Activated CD4-positive, alpha-beta T cell treated with anti-CD3 and anti-CD28 coated beads for 36 hours (primary cell): ENCODE measurements at regions not wholly inside any gene's neighbourhood (a gene's known extent, or its start where the extent isn't known, plus 50 kb on each side); places are given as distances from the start of the nearest gene placed in this dataset.

Source experiments
- ATAC-seq: fragments of 200-7000 bp; cut with Tn5 transposase; one replicate; pipeline ENCODE4 v1.10.0; 2021; ENCODE audit warnings: mild to moderate bottlenecking, moderate library complexity
- CTCF ChIA-PET: fragments of 350-600 bp; sonication (Branson Sonifier 250); formaldehyde crosslinking; loops from one replicate; lab custom pipeline; 2021; ENCODE audit warnings: antibody characterized with exemption; lab: Charles Lee
- POLR2A ChIA-PET: fragments of 350-600 bp; sonication (Branson Sonifier 250); formaldehyde crosslinking; loops from one replicate; lab custom pipeline; 2021; ENCODE audit warnings: antibody characterized with exemption, inconsistent platforms; lab: Charles Lee
- DNase-seq: peaks from one replicate; pipeline ENCODE4 v3.0.0-alpha.2; 2020
- H3K27ac Mint-ChIP-seq: one replicate; pipeline ENCODE4 v1.8.0; 2021; ENCODE audit warnings: mixed read lengths
- H3K27me3 Mint-ChIP-seq: one replicate; pipeline ENCODE4 v1.8.0; 2021; ENCODE audit warnings: mixed read lengths
- H3K36me3 Mint-ChIP-seq: one replicate; pipeline ENCODE4 v1.8.0; 2021; ENCODE audit warnings: low read depth, mixed read lengths
- H3K4me1 Mint-ChIP-seq: one replicate; pipeline ENCODE4 v1.8.0; 2021; ENCODE audit warnings: mixed read lengths
- H3K4me3 Mint-ChIP-seq: one replicate; pipeline ENCODE4 v1.8.0; 2021; ENCODE audit warnings: mild to moderate bottlenecking, moderate library complexity, mixed read lengths
- H3K9me3 Mint-ChIP-seq: one replicate; pipeline ENCODE4 v1.8.0; 2021; ENCODE audit warnings: low read depth, mixed read lengths
- intact Hi-C, 2 experiments: fragments of 100-400 bp; cut with DNase I in 1 of 2; cut with micrococcal nuclease in 1 of 2; formaldehyde crosslinking; loops; one replicate each; pipeline versions ENCODE4 v1.14.2 to v1.15.1; 2022 to 2024; cut with DNase I, micrococcal nuclease

DNA sequence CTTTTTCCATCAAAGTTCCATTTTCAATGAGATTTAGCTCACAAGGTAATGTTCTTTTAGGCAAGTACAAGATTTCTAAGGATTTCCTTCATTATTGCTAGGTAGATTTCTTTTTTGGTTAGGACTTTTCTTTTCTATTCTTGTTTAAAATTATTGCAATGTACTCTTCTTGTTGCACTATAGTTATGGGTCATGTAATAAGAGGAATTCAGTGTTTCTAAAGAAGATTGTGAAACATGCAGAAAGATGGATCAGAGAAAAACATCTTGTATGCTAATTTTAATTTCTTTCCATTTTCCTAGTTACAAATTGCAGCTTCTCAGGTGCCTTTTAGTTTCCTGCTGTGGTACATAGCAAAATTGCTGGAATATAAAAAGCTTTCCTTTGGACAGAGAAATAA is 56.1 kb downstream of the BTG1 start:
- Mint-ChIP-seq H3K4me1 (peaks cover 26% of the 10 kb centered on the region), H3K27ac (no peak overlapping the region), H3K4me3 (no peak overlapping the region), H3K9me3 (no peaks in the 10 kb centered on the region), H3K27me3 (no peaks in the 10 kb centered on the region), H3K36me3 (peaks cover 7% of the 10 kb centered on the region)
- POLR2A ChIA-PET = no interaction called here
- CTCF ChIA-PET = interaction anchor here (0.7 to 1.4 kb wide), 2 partner anchors 278 to 422 kb away, joined by 3 to 5 read pairs; no protein-coding TSS in a partner anchor
- intact Hi-C loops = no loop called here
- no peak for DNase-seq
- no peak for ATAC-seq

DNA sequence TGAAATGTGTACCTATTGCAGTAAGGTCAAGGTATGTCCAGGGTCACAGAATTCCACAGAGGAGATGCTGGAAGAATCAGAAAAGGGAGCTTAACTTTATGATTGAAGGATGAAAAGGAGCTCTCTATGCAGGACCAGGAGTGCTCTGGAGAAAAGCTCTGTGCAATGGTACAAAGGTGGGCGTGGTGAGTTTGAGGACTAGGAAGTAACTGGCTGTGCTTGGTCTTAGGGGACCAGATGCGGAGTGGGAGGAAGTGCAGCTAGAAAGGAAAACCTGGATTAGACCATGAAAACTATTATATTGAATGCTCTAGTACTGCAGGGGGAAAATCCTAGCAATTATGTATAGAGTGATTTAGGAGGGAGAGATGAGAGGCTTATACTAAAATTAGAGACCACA is 56.8 kb downstream of the BTG1 start:
- CTCF ChIA-PET = interaction anchor here (1.4 kb wide), 2 partner anchors 42 to 277 kb away, joined by 3 to 5 read pairs; no protein-coding TSS in a partner anchor
- no peak for ATAC-seq
- Mint-ChIP-seq H3K27ac (no peak overlapping the region), H3K36me3 (peaks cover 7% of the 10 kb centered on the region), H3K4me3 (no peak overlapping the region), H3K4me1 (peaks cover 26% of the 10 kb centered on the region), H3K27me3 (no peaks in the 10 kb centered on the region), H3K9me3 (no peaks in the 10 kb centered on the region)
- intact Hi-C loops = no loop called here
- POLR2A ChIA-PET = no interaction called here
- DNase-seq = no peak

DNA sequence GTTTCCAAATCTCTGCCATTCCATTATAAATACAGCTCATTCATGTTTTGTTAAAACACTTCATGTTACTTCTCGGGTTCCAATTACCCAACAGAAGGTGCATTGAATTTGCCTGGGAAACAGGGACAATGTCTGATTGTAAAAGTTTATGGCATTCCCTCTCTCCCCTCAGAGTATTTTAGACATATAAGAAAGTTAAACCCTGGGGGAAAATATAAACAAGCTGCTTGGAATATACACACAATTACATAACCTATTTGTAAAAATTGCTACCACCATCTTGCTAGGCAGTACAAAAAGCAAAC is 60.0 kb downstream of the BTG1 start:
- peaks cover 41% of the 10 kb centered on the region for H3K4me1 Mint-ChIP-seq
- H3K4me3 Mint-ChIP-seq = no peak overlapping the region
- no peaks in the 10 kb centered on the region for H3K9me3 Mint-ChIP-seq
- no peak overlapping the region for H3K27ac Mint-ChIP-seq
- no peaks in the 10 kb centered on the region for H3K27me3 Mint-ChIP-seq
- H3K36me3 Mint-ChIP-seq = peaks cover 5% of the 10 kb centered on the region
- ChIA-PET CTCF (no interaction called here), POLR2A (interaction anchor here (0.6 kb wide), 1 partner anchor 31 kb away, joined by 3 read pairs; no protein-coding TSS in a partner anchor)
- ATAC-seq (no peak), DNase-seq (no peak)
- intact Hi-C loops = no loop called here

DNA sequence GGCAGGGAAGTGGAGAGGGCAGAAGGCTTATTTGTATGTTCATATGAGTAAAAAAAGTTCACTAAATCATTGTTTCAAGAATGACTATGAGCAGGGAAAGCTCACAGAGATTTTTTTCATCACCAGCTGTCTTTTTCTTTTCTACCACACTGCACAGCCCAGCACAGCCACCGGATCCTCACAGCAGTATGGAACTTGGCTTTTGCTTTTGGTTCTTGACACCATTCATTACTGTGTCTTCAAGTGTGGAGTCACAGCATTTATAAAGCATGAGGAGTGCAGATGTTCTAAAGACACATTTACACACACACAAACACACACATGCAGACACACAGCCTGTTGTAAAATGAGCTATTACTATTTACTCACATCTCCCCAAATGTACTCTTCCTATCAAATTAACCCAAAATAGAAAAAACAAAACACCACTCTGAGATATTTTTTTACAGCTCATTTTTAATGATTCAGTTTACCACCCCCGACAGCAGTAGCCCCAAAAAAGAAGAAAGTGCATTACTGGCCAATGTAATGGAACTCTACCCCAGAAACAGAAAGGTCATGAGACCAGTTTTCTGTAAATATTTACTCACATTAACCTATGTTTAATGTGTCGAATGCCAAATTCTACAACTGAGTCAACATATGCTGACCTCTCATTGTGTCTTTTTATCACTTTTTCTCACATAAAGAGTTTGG is 60.5 kb downstream of the BTG1 start:
- Mint-ChIP-seq H3K36me3 (peaks cover 5% of the 10 kb centered on the region), H3K4me1 (peaks cover 46% of the 10 kb centered on the region), H3K27ac (peak overlapping the region; percentile 47), H3K27me3 (no peaks in the 10 kb centered on the region), H3K4me3 (no peak overlapping the region), H3K9me3 (no peaks in the 10 kb centered on the region)
- ATAC-seq (peak; percentile 83), DNase-seq (peak; percentile 51)
- ChIA-PET CTCF (no interaction called here), POLR2A (interaction anchor here (0.5 to 0.6 kb wide), 2 partner anchors 30 to 56 kb away, joined by 3 read pairs; no protein-coding TSS in a partner anchor)
- intact Hi-C loops = no loop called here

- no peak overlapping the region for H3K4me3 Mint-ChIP-seq
- POLR2A ChIA-PET = no interaction called here
- CTCF ChIA-PET = no interaction called here
- no peak for DNase-seq
- intact Hi-C loops = no loop called here
- ATAC-seq = no peak
- peaks cover 2% of the 10 kb centered on the region for H3K9me3 Mint-ChIP-seq
- H3K4me1 Mint-ChIP-seq = peaks cover 74% of the 10 kb centered on the region
- H3K27ac Mint-ChIP-seq = peak overlapping the region; percentile 39
- peaks cover 2% of the 10 kb centered on the region for H3K36me3 Mint-ChIP-seq
- H3K27me3 Mint-ChIP-seq = no peaks in the 10 kb centered on the region
Observed at GRCh38 chr12:92080911-92081285, 64.7 kb downstream of the BTG1 start.

DNA sequence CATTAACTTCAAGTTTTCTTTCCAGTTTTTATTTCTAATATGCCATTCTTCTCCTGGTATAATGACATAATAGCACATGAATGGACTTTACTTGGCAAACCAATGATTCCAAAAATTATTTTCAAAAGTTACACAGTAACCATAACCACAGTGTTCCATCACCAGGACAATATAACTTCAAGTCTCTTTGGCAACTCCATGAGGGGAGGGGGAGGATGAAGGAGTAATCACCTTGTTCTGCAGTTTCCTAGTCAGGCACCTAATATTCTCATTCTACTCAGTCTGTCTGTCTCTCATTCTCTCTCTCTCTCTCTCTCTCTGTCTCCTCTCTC is 66.6 kb downstream of the BTG1 start:
- no peaks in the 10 kb centered on the region for H3K27me3 Mint-ChIP-seq
- peaks cover 2% of the 10 kb centered on the region for H3K36me3 Mint-ChIP-seq
- H3K4me3 Mint-ChIP-seq = no peak overlapping the region
- peaks cover 76% of the 10 kb centered on the region for H3K4me1 Mint-ChIP-seq
- ATAC-seq (no peak), DNase-seq (no peak)
- no peak overlapping the region for H3K27ac Mint-ChIP-seq
- ChIA-PET POLR2A (no interaction called here), CTCF (no interaction called here)
- peaks cover 4% of the 10 kb centered on the region for H3K9me3 Mint-ChIP-seq
- intact Hi-C loops = loop anchor here (2.0 kb wide), 2 partner anchors 32 to 52 kb away; no protein-coding TSS in a partner anchor

GRCh38 chr12:92078167-92079053 is 67.2 kb downstream of the BTG1 start:
- H3K4me1 Mint-ChIP-seq = peaks cover 79% of the 10 kb centered on the region
- POLR2A ChIA-PET = no interaction called here
- CTCF ChIA-PET = interaction anchor here (1.0 to 1.1 kb wide), 2 partner anchors 20 to 24 kb away, joined by 3 to 4 read pairs; no protein-coding TSS in a partner anchor

GRCh38 chr12:92077530-92077929 is 68.1 kb downstream of the BTG1 start:
- no peak overlapping the region for H3K4me3 Mint-ChIP-seq
- ATAC-seq = peak; percentile 7
- intact Hi-C loops = no loop called here

More at GRCh38 chr12:92078167-92079053, 67.2 kb downstream of the BTG1 start:
- no peaks in the 10 kb centered on the region for H3K27me3 Mint-ChIP-seq
- H3K27ac Mint-ChIP-seq = peak overlapping the region; percentile 87
- peak; percentile 38 for DNase-seq
- H3K4me3 Mint-ChIP-seq = no peak overlapping the region
- ATAC-seq = peak; percentile 87
- H3K9me3 Mint-ChIP-seq = peaks cover 4% of the 10 kb centered on the region
- peaks cover 2% of the 10 kb centered on the region for H3K36me3 Mint-ChIP-seq
- intact Hi-C loops = loop anchor here (1.0 to 2.0 kb wide), 4 partner anchors 13 to 56 kb away; no protein-coding TSS in a partner anchor

DNA sequence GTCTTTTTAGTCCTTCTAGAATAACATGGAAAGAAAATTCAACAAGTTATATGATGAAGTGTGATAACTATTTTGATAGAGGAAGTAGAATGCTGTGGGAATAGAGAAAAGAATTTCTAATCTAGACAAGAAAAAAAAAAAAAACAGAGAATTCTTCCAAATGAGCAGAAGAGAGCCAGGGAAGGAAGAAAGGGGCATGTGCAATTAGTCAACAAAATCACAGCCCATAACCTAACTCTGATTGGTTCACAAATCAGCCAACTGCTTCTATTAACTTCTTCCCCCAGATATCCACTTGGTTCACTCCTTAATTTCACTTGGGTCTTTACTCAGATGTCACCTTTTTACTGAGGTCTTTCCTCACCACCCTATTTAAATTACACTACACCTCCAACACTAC is 69.5 kb downstream of the BTG1 start:
- DNase-seq (no peak), ATAC-seq (no peak)
- ChIA-PET POLR2A (no interaction called here), CTCF (no interaction called here)
- Mint-ChIP-seq H3K27me3 (no peaks in the 10 kb centered on the region), H3K27ac (peak overlapping the region; percentile 39), H3K9me3 (peaks cover 13% of the 10 kb centered on the region), H3K4me3 (no peak overlapping the region), H3K36me3 (peaks cover 10% of the 10 kb centered on the region), H3K4me1 (peaks cover 79% of the 10 kb centered on the region)
- intact Hi-C loops = no loop called here

More at GRCh38 chr12:92077530-92077929, 68.1 kb downstream of the BTG1 start:
- DNase-seq = no peak
- Mint-ChIP-seq H3K27ac (peak overlapping the region; percentile 87), H3K27me3 (no peaks in the 10 kb centered on the region), H3K9me3 (peaks cover 11% of the 10 kb centered on the region), H3K4me1 (peaks cover 86% of the 10 kb centered on the region), H3K36me3 (peaks cover 6% of the 10 kb centered on the region)
- CTCF ChIA-PET = interaction anchor here (1.0 to 1.1 kb wide), 2 partner anchors 19 to 23 kb away, joined by 3 to 4 read pairs; no protein-coding TSS in a partner anchor
- POLR2A ChIA-PET = no interaction called here

GRCh38 chr12:92075425-92075914 is 70.2 kb downstream of the BTG1 start:
- Mint-ChIP-seq H3K4me1 (peaks cover 73% of the 10 kb centered on the region), H3K9me3 (peaks cover 13% of the 10 kb centered on the region), H3K27me3 (no peaks in the 10 kb centered on the region), H3K4me3 (no peak overlapping the region), H3K27ac (no peak overlapping the region), H3K36me3 (peaks cover 10% of the 10 kb centered on the region)
- ChIA-PET POLR2A (interaction anchor here (1.3 kb wide), 1 partner anchor 22 kb away, joined by 3 read pairs; no protein-coding TSS in a partner anchor), CTCF (interaction anchor here (0.6 to 1.2 kb wide), 2 partner anchors 9 to 189 kb away, joined by 3 to 5 read pairs; no protein-coding TSS in a partner anchor)
- ATAC-seq = no peak
- intact Hi-C loops = no loop called here
- no peak for DNase-seq

DNA sequence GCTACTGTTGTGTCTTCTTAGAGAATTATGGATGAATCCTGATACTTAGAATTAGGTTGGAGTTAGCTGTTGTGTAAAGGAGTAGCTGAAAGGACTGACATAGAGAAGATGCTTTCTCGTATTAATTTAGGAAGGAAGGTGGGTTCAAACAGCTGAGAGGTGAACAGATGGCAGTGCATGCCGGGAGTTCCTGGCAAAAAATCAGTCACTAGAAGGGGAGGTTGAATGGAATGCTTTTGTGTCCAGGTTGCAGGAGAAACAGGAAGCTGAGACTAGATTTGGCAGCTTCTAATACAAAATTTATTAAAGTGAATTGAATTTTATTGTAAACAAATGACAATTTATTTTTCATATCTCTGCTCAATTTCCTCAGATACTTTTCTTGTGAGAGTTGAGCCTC is 70.8 kb downstream of the BTG1 start:
- Mint-ChIP-seq H3K27me3 (no peaks in the 10 kb centered on the region), H3K4me1 (peaks cover 70% of the 10 kb centered on the region), H3K36me3 (peaks cover 10% of the 10 kb centered on the region), H3K27ac (no peak overlapping the region), H3K4me3 (no peak overlapping the region), H3K9me3 (peaks cover 13% of the 10 kb centered on the region)
- ATAC-seq (no peak), DNase-seq (no peak)
- POLR2A ChIA-PET = interaction anchor here (0.6 to 1.3 kb wide), 3 partner anchors 22 to 202 kb away, joined by 3 to 5 read pairs (median 3); no protein-coding TSS in a partner anchor
- intact Hi-C loops = no loop called here
- CTCF ChIA-PET = interaction anchor here (0.8 to 1.2 kb wide), 3 partner anchors 8 to 95 kb away, joined by 3 to 5 read pairs (median 5); no protein-coding TSS in a partner anchor
